HCT116 (cell line): ENCODE measurements at regions not wholly inside any gene's neighbourhood (a gene's known extent, or its start where the extent isn't known, plus 50 kb on each side); places are given as distances from the start of the nearest gene placed in this dataset.

Source experiments
- CTCF ChIP-seq, 3 experiments: fragments of 200-600 bp in 1 of 3; sonication (generic) in 1 of 3; IDR thresholded peaks in 2 of 3; conservative IDR thresholded peaks in 1 of 3; 2 replicates each; pipeline ENCODE4 v1.5.1; 2012 to 2017; ENCODE audit warnings: low read depth in 2 of 3, low read length in 2 of 3, antibody characterized with exemption in 1 of 3, borderline replicate concordance in 1 of 3, control low read depth in 1 of 3, mild to moderate bottlenecking in 1 of 3, mixed read lengths in 1 of 3, mixed run types in 1 of 3, moderate library complexity in 1 of 3; ENCODE audit not compliant: insufficient read depth in 1 of 3
- EGR1 ChIP-seq: IDR thresholded peaks from 2 replicates; pipeline ENCODE4 v1.6.1; 2012; ENCODE audit warnings: low read depth
- ELF1 ChIP-seq: IDR thresholded peaks from 2 replicates; pipeline ENCODE4 v1.6.1; 2012; ENCODE audit warnings: low read depth, borderline replicate concordance
- EZH2 ChIP-seq: fragments of 200-600 bp; sonication (generic); IDR thresholded peaks from 2 replicates; pipeline ENCODE4 v1.6.1; 2017; ENCODE audit warnings: antibody characterized with exemption, mixed run types
- POLR2A ChIP-seq: IDR thresholded peaks from 2 replicates; pipeline ENCODE4 v1.7.0; 2011; ENCODE audit warnings: borderline replicate concordance; ENCODE audit not compliant: insufficient read depth, insufficient read length; ENCODE audit errors: extremely low read depth
- POLR2AphosphoS5 ChIP-seq: IDR thresholded peaks from 2 replicates; pipeline ENCODE4 v1.6.1; 2011; ENCODE audit warnings: mild to moderate bottlenecking, low read depth, low read length, moderate library complexity
- REST ChIP-seq: IDR thresholded peaks from 2 replicates; pipeline ENCODE4 v1.6.1; 2012; ENCODE audit warnings: low read depth
- SP1 ChIP-seq: IDR thresholded peaks from 2 replicates; pipeline ENCODE4 v1.6.1; 2012; ENCODE audit warnings: low read depth
- SRF ChIP-seq: IDR thresholded peaks from 2 replicates; pipeline ENCODE4 v1.6.1; 2012; ENCODE audit warnings: low read depth
- TCF7L2 ChIP-seq: IDR thresholded peaks from 2 replicates; pipeline ENCODE4 v1.7.0; 2011; ENCODE audit warnings: borderline replicate concordance, inconsistent platforms; ENCODE audit not compliant: insufficient read depth, insufficient read length; ENCODE audit errors: extremely low read depth
- ZNF274 ChIP-seq: fragments of 200-500 bp; sonication (Bioruptor generic); IDR thresholded peaks from 2 replicates; pipeline ENCODE4 v1.6.1; 2014; ENCODE audit warnings: mild to moderate bottlenecking, low read depth, low read length, inconsistent platforms
- TF ChIP-seq, protein P1 (sequence below): IDR thresholded peaks from 2 replicates; pipeline ENCODE4 v1.6.1; 2011; ENCODE audit warnings: mild to moderate bottlenecking, low read length, moderate library complexity; ENCODE audit not compliant: insufficient replicate concordance; ENCODE audit errors: extremely low read depth

GRCh38 chr4:91909963-91910362 is 393.8 kb upstream of the GRID2 start:
- TF ChIP-seq CTCF (IDR thresholded peaks at IDR 0.05 in 2 of 3, conservative IDR thresholded peaks at IDR 0.05 in 1 of 3; ENCODE audit: borderline replicate concordance in 1 of 3, insufficient read depth in 1 of 3, low read depth in 2 of 3, low read length in 2 of 3) = no peak
- no peak for TF ChIP-seq EGR1
- no peak for TF ChIP-seq REST
- no peak for TF ChIP-seq EZH2
- no peak for TF ChIP-seq POLR2AphosphoS5
- TF ChIP-seq, protein P1, sequence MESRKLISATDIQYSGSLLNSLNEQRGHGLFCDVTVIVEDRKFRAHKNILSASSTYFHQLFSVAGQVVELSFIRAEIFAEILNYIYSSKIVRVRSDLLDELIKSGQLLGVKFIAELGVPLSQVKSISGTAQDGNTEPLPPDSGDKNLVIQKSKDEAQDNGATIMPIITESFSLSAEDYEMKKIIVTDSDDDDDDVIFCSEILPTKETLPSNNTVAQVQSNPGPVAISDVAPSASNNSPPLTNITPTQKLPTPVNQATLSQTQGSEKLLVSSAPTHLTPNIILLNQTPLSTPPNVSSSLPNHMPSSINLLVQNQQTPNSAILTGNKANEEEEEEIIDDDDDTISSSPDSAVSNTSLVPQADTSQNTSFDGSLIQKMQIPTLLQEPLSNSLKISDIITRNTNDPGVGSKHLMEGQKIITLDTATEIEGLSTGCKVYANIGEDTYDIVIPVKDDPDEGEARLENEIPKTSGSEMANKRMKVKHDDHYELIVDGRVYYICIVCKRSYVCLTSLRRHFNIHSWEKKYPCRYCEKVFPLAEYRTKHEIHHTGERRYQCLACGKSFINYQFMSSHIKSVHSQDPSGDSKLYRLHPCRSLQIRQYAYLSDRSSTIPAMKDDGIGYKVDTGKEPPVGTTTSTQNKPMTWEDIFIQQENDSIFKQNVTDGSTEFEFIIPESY = no peak
- no peak for TF ChIP-seq ELF1
- no peak for TF ChIP-seq SP1
- no peak for TF ChIP-seq POLR2A
- no peak for TF ChIP-seq TCF7L2
- TF ChIP-seq ZNF274 = no peak
- TF ChIP-seq SRF = no peak
